ENCODE measurements at regions not wholly inside any gene's neighbourhood (a gene's known extent, or its start where the extent isn't known, plus 50 kb on each side); places are given as distances from the start of the nearest gene placed in this dataset.
"Not testable (repeated sequence)": the region's sequence is repeated elsewhere in the genome, so short reads cannot be mapped to it uniquely, and the experiment has no call there.

- Mint-ChIP-seq H3K27me3 (no peaks in the 10 kb centered on the region), H3K36me3 (no peaks in the 10 kb centered on the region), H3K4me1 (peaks cover 0 to 9% (median 5%) of the 10 kb centered on the region in 3 donors), H3K9me3 (no peaks in the 10 kb centered on the region), H3K27ac (peak overlapping the region in 1 of 3 donors; percentile 60), H3K4me3 (no peak overlapping the region)
Measured at GRCh38 chr2:147623328-147623727, 221.5 kb upstream of the ACVR2A start.

GRCh38 chr2:147621656-147622197 is 223.1 kb upstream of the ACVR2A start:
- H3K4me3 Mint-ChIP-seq: no peak overlapping the region
- peaks cover 0 to 9% (median 5%) of the 10 kb centered on the region in 3 donors for H3K4me1 Mint-ChIP-seq
- no peaks in the 10 kb centered on the region for H3K36me3 Mint-ChIP-seq
- no peaks in the 10 kb centered on the region for H3K9me3 Mint-ChIP-seq
- H3K27ac Mint-ChIP-seq: no peak overlapping the region
- no peaks in the 10 kb centered on the region for H3K27me3 Mint-ChIP-seq

GRCh38 chr2:147619808-147620207 is 225.0 kb upstream of the ACVR2A start:
- Mint-ChIP-seq H3K27me3 (no peaks in the 10 kb centered on the region), H3K4me3 (no peak overlapping the region), H3K27ac (no peak overlapping the region), H3K36me3 (no peaks in the 10 kb centered on the region), H3K4me1 (peaks cover 0 to 7% (median 5%) of the 10 kb centered on the region in 3 donors), H3K9me3 (no peaks in the 10 kb centered on the region)

GRCh38 chr2:147615726-147616125 is 229.1 kb upstream of the ACVR2A start:
- Mint-ChIP-seq H3K4me3 (no peak overlapping the region), H3K9me3 (no peaks in the 10 kb centered on the region), H3K27me3 (no peaks in the 10 kb centered on the region)

GRCh38 chr2:147614979-147615470 is 229.8 kb upstream of the ACVR2A start:
- no peaks in the 10 kb centered on the region for H3K9me3 Mint-ChIP-seq
- H3K4me3 Mint-ChIP-seq: no peak overlapping the region
- no peak overlapping the region for H3K27ac Mint-ChIP-seq
- H3K4me1 Mint-ChIP-seq: no peaks in the 10 kb centered on the region
- no peaks in the 10 kb centered on the region for H3K27me3 Mint-ChIP-seq
- H3K36me3 Mint-ChIP-seq: no peaks in the 10 kb centered on the region

More at GRCh38 chr2:147615726-147616125, 229.1 kb upstream of the ACVR2A start:
- H3K36me3 Mint-ChIP-seq: no peaks in the 10 kb centered on the region
- peak overlapping the region in 1 of 3 donors; percentile 26 for H3K27ac Mint-ChIP-seq
- no peaks in the 10 kb centered on the region for H3K4me1 Mint-ChIP-seq

GRCh38 chr2:147614471-147614870 is 230.4 kb upstream of the ACVR2A start:
- Mint-ChIP-seq H3K27me3 (no peaks in the 10 kb centered on the region), H3K4me3 (no peak overlapping the region), H3K36me3 (no peaks in the 10 kb centered on the region), H3K4me1 (no peaks in the 10 kb centered on the region), H3K9me3 (no peaks in the 10 kb centered on the region), H3K27ac (no peak overlapping the region)

GRCh38 chr2:147610496-147611040 is 234.3 kb upstream of the ACVR2A start:
- Mint-ChIP-seq H3K4me3 (no peak overlapping the region), H3K36me3 (no peaks in the 10 kb centered on the region), H3K4me1 (no peaks in the 10 kb centered on the region)

GRCh38 chr2:147609301-147609700 is 235.5 kb upstream of the ACVR2A start:
- Mint-ChIP-seq H3K9me3 (no peaks in the 10 kb centered on the region), H3K27ac (no peak overlapping the region), H3K4me3 (no peak overlapping the region), H3K27me3 (no peaks in the 10 kb centered on the region), H3K36me3 (no peaks in the 10 kb centered on the region), H3K4me1 (no peaks in the 10 kb centered on the region)

More at GRCh38 chr2:147610496-147611040, 234.3 kb upstream of the ACVR2A start:
- H3K27me3 Mint-ChIP-seq: no peaks in the 10 kb centered on the region
- H3K9me3 Mint-ChIP-seq: no peaks in the 10 kb centered on the region
- no peak overlapping the region for H3K27ac Mint-ChIP-seq

GRCh38 chr2:147607379-147607778 is 237.4 kb upstream of the ACVR2A start:
- no peak overlapping the region for H3K27ac Mint-ChIP-seq
- no peaks in the 10 kb centered on the region for H3K36me3 Mint-ChIP-seq
- peaks cover 2% of the 10 kb centered on the region for H3K27me3 Mint-ChIP-seq
- H3K4me1 Mint-ChIP-seq: no peaks in the 10 kb centered on the region
- H3K4me3 Mint-ChIP-seq: no peak overlapping the region
- H3K9me3 Mint-ChIP-seq: peaks cover 0 to 3% (median 0%) of the 10 kb centered on the region in 3 donors

GRCh38 chr2:147603876-147604275 is 241.0 kb upstream of the ACVR2A start:
- H3K4me1 Mint-ChIP-seq: peaks cover 0 to 3% (median 0%) of the 10 kb centered on the region in 3 donors
- peaks cover 2% of the 10 kb centered on the region for H3K27me3 Mint-ChIP-seq
- H3K4me3 Mint-ChIP-seq: no peak overlapping the region
- no peak overlapping the region for H3K27ac Mint-ChIP-seq
- H3K36me3 Mint-ChIP-seq: no peaks in the 10 kb centered on the region
- H3K9me3 Mint-ChIP-seq: peaks cover 0 to 3% (median 1%) of the 10 kb centered on the region in 3 donors

- H3K36me3 Mint-ChIP-seq: no peaks in the 10 kb centered on the region
- peaks cover 0 to 3% (median 1%) of the 10 kb centered on the region in 3 donors for H3K9me3 Mint-ChIP-seq
- no peak overlapping the region for H3K4me3 Mint-ChIP-seq
- H3K27ac Mint-ChIP-seq: no peak overlapping the region
- peaks cover 0 to 3% (median 0%) of the 10 kb centered on the region in 3 donors for H3K4me1 Mint-ChIP-seq
- H3K27me3 Mint-ChIP-seq: peaks cover 2% of the 10 kb centered on the region
Measured at GRCh38 chr2:147603447-147603846, 241.4 kb upstream of the ACVR2A start.

GRCh38 chr2:147600646-147601045 is 244.2 kb upstream of the ACVR2A start:
- H3K27ac Mint-ChIP-seq: no peak overlapping the region
- peaks cover 0 to 3% (median 0%) of the 10 kb centered on the region in 3 donors for H3K4me1 Mint-ChIP-seq
- H3K9me3 Mint-ChIP-seq: peaks cover 0 to 3% (median 1%) of the 10 kb centered on the region in 3 donors
- no peak overlapping the region for H3K4me3 Mint-ChIP-seq
- H3K36me3 Mint-ChIP-seq: no peaks in the 10 kb centered on the region
- H3K27me3 Mint-ChIP-seq: peaks cover 6% of the 10 kb centered on the region

- no peaks in the 10 kb centered on the region for H3K36me3 Mint-ChIP-seq
- peaks cover 0 to 3% (median 0%) of the 10 kb centered on the region in 3 donors for H3K4me1 Mint-ChIP-seq
- H3K4me3 Mint-ChIP-seq: no peak overlapping the region
- H3K27me3 Mint-ChIP-seq: peaks cover 6% of the 10 kb centered on the region
- no peak overlapping the region for H3K27ac Mint-ChIP-seq
- peaks cover 0 to 3% (median 1%) of the 10 kb centered on the region in 3 donors for H3K9me3 Mint-ChIP-seq
Measured at GRCh38 chr2:147600223-147600622, 244.6 kb upstream of the ACVR2A start.

GRCh38 chr2:147595200-147595599 is 249.6 kb upstream of the ACVR2A start:
- peaks cover 4% of the 10 kb centered on the region for H3K27me3 Mint-ChIP-seq
- no peaks in the 10 kb centered on the region for H3K36me3 Mint-ChIP-seq
- no peak overlapping the region for H3K27ac Mint-ChIP-seq
- H3K4me3 Mint-ChIP-seq: no peak overlapping the region
- no peaks in the 10 kb centered on the region for H3K4me1 Mint-ChIP-seq
- peaks cover 4 to 14% (median 5%) of the 10 kb centered on the region in 3 donors for H3K9me3 Mint-ChIP-seq

GRCh38 chr2:147594038-147594437 is 250.8 kb upstream of the ACVR2A start:
- no peak overlapping the region for H3K4me3 Mint-ChIP-seq
- peaks cover 4 to 14% (median 5%) of the 10 kb centered on the region in 3 donors for H3K9me3 Mint-ChIP-seq
- H3K4me1 Mint-ChIP-seq: no peaks in the 10 kb centered on the region
- peaks cover 4% of the 10 kb centered on the region for H3K27me3 Mint-ChIP-seq
- H3K36me3 Mint-ChIP-seq: no peaks in the 10 kb centered on the region
- no peak overlapping the region for H3K27ac Mint-ChIP-seq

- H3K27me3 Mint-ChIP-seq, H3K27ac Mint-ChIP-seq, H3K4me1 Mint-ChIP-seq, H3K4me3 Mint-ChIP-seq, H3K36me3 Mint-ChIP-seq: not testable (repeated sequence)
- H3K9me3 Mint-ChIP-seq: peaks cover 4 to 14% (median 5%) of the 10 kb centered on the region in 3 donors
Measured at GRCh38 chr2:147592784-147593183, 252.0 kb upstream of the ACVR2A start.
